H9 (cell line): ENCODE measurements at regions not wholly inside any gene's neighbourhood (a gene's known extent, or its start where the extent isn't known, plus 50 kb on each side); places are given as distances from the start of the nearest gene placed in this dataset.

ENCODE experiments used
- DNase-seq: peaks from one replicate; pipeline ENCODE4 v3.0.0-alpha.2; 2017
- H2AFZ ChIP-seq: one replicate; pipeline ENCODE4 v1.6.1; 2013; ENCODE audit warnings: mild to moderate bottlenecking, low read length, control low read depth, moderate library complexity
- H2AK5ac ChIP-seq: 2 replicates; pipeline ENCODE4 v1.6.1; 2013; ENCODE audit warnings: low read length, control low read depth, mixed read lengths; ENCODE audit not compliant: insufficient read length
- H2BK120ac ChIP-seq: one replicate; pipeline ENCODE4 v1.6.1; 2013; ENCODE audit warnings: low read depth, mild to moderate bottlenecking, low read length, control low read depth, inconsistent platforms; ENCODE audit not compliant: poor library complexity, severe bottlenecking
- H2BK12ac ChIP-seq: 2 replicates; pipeline ENCODE4 v1.6.1; 2013; ENCODE audit warnings: low read length, control low read depth, mixed read lengths, low read depth; ENCODE audit not compliant: insufficient read length
- H2BK15ac ChIP-seq: 2 replicates; pipeline ENCODE4 v1.6.1; 2013; ENCODE audit warnings: low read depth, low read length, control low read depth
- H2BK20ac ChIP-seq: one replicate; pipeline ENCODE4 v1.6.1; 2013; ENCODE audit warnings: low read depth, mild to moderate bottlenecking, low read length, control low read depth, inconsistent platforms; ENCODE audit not compliant: poor library complexity, severe bottlenecking
- H2BK5ac ChIP-seq: 2 replicates; pipeline ENCODE4 v1.6.1; 2013; ENCODE audit warnings: low read length, control low read depth, mixed read lengths; ENCODE audit not compliant: insufficient read length
- H3K14ac ChIP-seq: 2 replicates; pipeline ENCODE4 v1.6.1; 2013; ENCODE audit warnings: low read length, control low read depth; ENCODE audit not compliant: insufficient read depth
- H3K18ac ChIP-seq: 2 replicates; pipeline ENCODE4 v1.6.1; 2013; ENCODE audit warnings: low read depth, mild to moderate bottlenecking, mixed read lengths, low read length, control low read depth; ENCODE audit not compliant: insufficient read length
- H3K23ac ChIP-seq: 2 replicates; pipeline ENCODE4 v1.6.1; 2013; ENCODE audit warnings: low read length, control low read depth, mixed read lengths, low read depth; ENCODE audit not compliant: insufficient read length
- H3K23me2 ChIP-seq: 2 replicates; pipeline ENCODE4 v1.6.1; 2013; ENCODE audit warnings: low read depth, mild to moderate bottlenecking, mixed read lengths, low read length, control low read depth; ENCODE audit not compliant: insufficient read length, poor library complexity, severe bottlenecking
- H3K27ac ChIP-seq: 2 replicates; pipeline ENCODE4 v1.5.1; 2013; ENCODE audit warnings: low read length, control low read depth, mixed read lengths, low read depth; ENCODE audit not compliant: insufficient read length
- H3K27me3 ChIP-seq: 2 replicates; pipeline ENCODE4 v1.6.1; 2013; ENCODE audit warnings: low read length, control low read depth, inconsistent platforms; ENCODE audit not compliant: insufficient read depth
- H3K4ac ChIP-seq: 2 replicates; pipeline ENCODE4 v1.6.1; 2013; ENCODE audit warnings: low read depth, mild to moderate bottlenecking, control low read depth, inconsistent platforms, low read length, moderate library complexity
- H3K4me1 ChIP-seq: 2 replicates; pipeline ENCODE4 v1.6.1; 2013; ENCODE audit warnings: low read length, control low read depth, inconsistent platforms; ENCODE audit not compliant: insufficient read depth
- H3K4me2 ChIP-seq: 2 replicates; pipeline ENCODE4 v1.6.1; 2013; ENCODE audit warnings: low read length, control low read depth, mixed read lengths; ENCODE audit not compliant: insufficient read length, insufficient read depth
- H3K56ac ChIP-seq: 2 replicates; pipeline ENCODE4 v1.6.1; 2013; ENCODE audit warnings: low read depth, mild to moderate bottlenecking, mixed read lengths, low read length, control low read depth; ENCODE audit not compliant: insufficient read length
- H3K79me1 ChIP-seq: 2 replicates; pipeline ENCODE4 v1.6.1; 2013; ENCODE audit warnings: low read depth, mild to moderate bottlenecking, moderate library complexity, low read length, control low read depth, inconsistent platforms; ENCODE audit not compliant: insufficient read depth, poor library complexity, severe bottlenecking
- H3K79me2 ChIP-seq: 2 replicates; pipeline ENCODE4 v1.6.1; 2013; ENCODE audit warnings: low read length, control low read depth, inconsistent platforms; ENCODE audit not compliant: insufficient read depth
- H3K9ac ChIP-seq: 2 replicates; pipeline ENCODE4 v1.6.1; 2013; ENCODE audit warnings: low read length, control low read depth, mixed read lengths; ENCODE audit not compliant: insufficient read length; ENCODE audit errors: extremely low read depth
- H3K9me3 ChIP-seq: one replicate; pipeline ENCODE4 v1.6.1; 2013; ENCODE audit warnings: low read depth, low read length, inconsistent platforms; ENCODE audit not compliant: control insufficient read depth
- H3T11ph ChIP-seq: one replicate; pipeline ENCODE4 v1.6.1; 2013; ENCODE audit warnings: mild to moderate bottlenecking, low read length, control low read depth, inconsistent platforms
- H4K20me1 ChIP-seq: one replicate; pipeline ENCODE4 v1.6.1; 2013; ENCODE audit not compliant: control insufficient read depth, insufficient read length, insufficient read depth
- H4K5ac ChIP-seq: 2 replicates; pipeline ENCODE4 v1.6.1; 2013; ENCODE audit warnings: low read depth, mild to moderate bottlenecking, mixed read lengths, low read length, control low read depth; ENCODE audit not compliant: insufficient read length
- H4K8ac ChIP-seq: replicated peaks from 2 replicates; pipeline ENCODE4 v1.6.1; 2013; ENCODE audit warnings: low read length, control low read depth, mixed read lengths, low read depth; ENCODE audit not compliant: insufficient read length
- H4K91ac ChIP-seq: 2 replicates; pipeline ENCODE4 v1.6.1; 2013; ENCODE audit warnings: low read depth, mild to moderate bottlenecking, moderate library complexity, mixed read lengths, low read length, control low read depth; ENCODE audit not compliant: insufficient read length
- H3K27ac Mint-ChIP-seq, 3 experiments: 2 replicates in 2 of 3; 3 replicates in 1 of 3; pipeline ENCODE4 v1.8.0; 2020 to 2021; ENCODE audit warnings: mixed read lengths in 3 of 3, mild to moderate bottlenecking in 1 of 3, moderate library complexity in 1 of 3
- H3K27me3 Mint-ChIP-seq: 2 replicates; pipeline ENCODE4 v1.8.0; 2021; ENCODE audit warnings: low read depth, mild to moderate bottlenecking, moderate library complexity, mixed read lengths
- H3K36me3 Mint-ChIP-seq, 3 experiments: 2 replicates in 2 of 3; 3 replicates in 1 of 3; pipeline ENCODE4 v1.8.0; 2020 to 2021; ENCODE audit warnings: low read depth in 3 of 3, mixed read lengths in 3 of 3; ENCODE audit not compliant: insufficient read depth in 1 of 3
- H3K4me1 Mint-ChIP-seq, 2 experiments: 2 replicates each; pipeline ENCODE4 v1.8.0; 2020; ENCODE audit warnings: mixed read lengths in 2 of 2
- H3K4me3 Mint-ChIP-seq, 2 experiments: 2 replicates in 1 of 2; 3 replicates in 1 of 2; pipeline ENCODE4 v1.8.0; 2020 to 2021; ENCODE audit warnings: mild to moderate bottlenecking in 2 of 2, mixed read lengths in 2 of 2, moderate library complexity in 1 of 2
- H3K9me3 Mint-ChIP-seq, 2 experiments: 2 replicates in 1 of 2; 3 replicates in 1 of 2; pipeline ENCODE4 v1.8.0; 2020; ENCODE audit warnings: mild to moderate bottlenecking in 2 of 2, mixed read lengths in 2 of 2, moderate library complexity in 1 of 2
- CTCF ChIP-seq: fragments of 200-600 bp; sonication (generic); conservative IDR thresholded peaks from 3 replicates; pipeline ENCODE4 v1.8.0; 2021; ENCODE audit warnings: antibody characterized with exemption, mild to moderate bottlenecking
- WGBS: extraction: QIAGEN DNeasy Blood & Tissue Kit; methylation state at CpG from one replicate; pipeline ENCODE4 v1.1.7; 2013; ENCODE audit warnings: missing lambda C conversion rate, low lambda C conversion rate, mixed read lengths; ENCODE audit not compliant: insufficient read length; ENCODE audit errors: extremely low coverage; 5-methylcytosine and 5-hydroxymethylcytosine counted together

DNA sequence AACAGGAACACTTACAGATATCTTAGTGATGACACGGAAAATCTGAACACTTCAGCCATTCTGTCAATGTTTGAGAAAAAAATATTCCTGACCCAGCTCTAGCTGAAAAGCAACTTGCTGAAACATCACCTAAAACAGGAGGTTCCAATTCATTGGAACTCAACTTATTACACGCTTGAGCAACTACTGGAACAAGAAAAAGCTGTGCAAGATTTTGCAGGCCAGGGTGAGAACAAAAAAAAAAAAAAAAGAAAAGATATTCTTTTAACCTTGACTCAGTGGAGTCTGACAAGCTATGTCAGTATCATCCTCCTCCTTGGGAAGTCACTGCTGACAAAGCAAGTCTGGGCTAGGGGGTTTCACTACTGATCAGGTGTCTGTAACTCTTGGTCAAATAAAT lies 351.0 kb downstream of the SS18 start:
- H3K27me3 ChIP-seq = peaks cover 11% of the 10 kb centered on the region; the same call in 1 of the 2 replicates
- H3K4me1 ChIP-seq = no peaks in the 10 kb centered on the region; the same call in 1 of the 2 replicates
- no peak overlapping the region for H3K4ac ChIP-seq
- H3K79me1 ChIP-seq = no peaks in the 10 kb centered on the region
- H2BK5ac ChIP-seq = no peak overlapping the region
- H3K79me2 ChIP-seq = no peaks in the 10 kb centered on the region
- no peak overlapping the region for H3K27ac ChIP-seq
- H4K91ac ChIP-seq = no peak overlapping the region
- H4K8ac ChIP-seq = no peak overlapping the region
- H2AFZ ChIP-seq = no peak overlapping the region
- no peak overlapping the region for H4K5ac ChIP-seq
- no peak overlapping the region for H3K14ac ChIP-seq
- H3K4me2 ChIP-seq = no peak overlapping the region
- no peaks in the 10 kb centered on the region; a peak in 1 of 7 replicates for H3K36me3 Mint-ChIP-seq
- no peak overlapping the region for H3K4me3 Mint-ChIP-seq
- no peak overlapping the region for H2BK12ac ChIP-seq
- H3K18ac ChIP-seq = no peak overlapping the region
- H2BK15ac ChIP-seq = no peak overlapping the region
- TF ChIP-seq CTCF = no peak
- no peaks in the 10 kb centered on the region for H4K20me1 ChIP-seq
- H3K4me1 Mint-ChIP-seq = peaks cover 49 to 65% of the 10 kb centered on the region in 2 experiments
- H3K9me3 Mint-ChIP-seq = no peaks in the 10 kb centered on the region; a peak in 1 of 5 replicates
- no peaks in the 10 kb centered on the region for H3K9me3 ChIP-seq
- no peak overlapping the region for H2BK20ac ChIP-seq
- no peak overlapping the region for H3K27ac Mint-ChIP-seq
- no peak overlapping the region for H2BK120ac ChIP-seq
- no peak for DNase-seq
- H3K56ac ChIP-seq = no peak overlapping the region
- peaks cover 36% of the 10 kb centered on the region for H3K27me3 Mint-ChIP-seq
- H3K23me2 ChIP-seq = no peaks in the 10 kb centered on the region
- no peak overlapping the region for H3K9ac ChIP-seq
- H2AK5ac ChIP-seq = no peak overlapping the region
- no peak overlapping the region for H3T11ph ChIP-seq
- no CpG with 5 or more reads among the region's 2 CpGs for WGBS
- no peak overlapping the region for H3K23ac ChIP-seq
